A549 (cell line): ENCODE measurements at regions not wholly inside any gene's neighbourhood (a gene's known extent, or its start where the extent isn't known, plus 50 kb on each side); places are given as distances from the start of the nearest gene placed in this dataset.

ENCODE experiments used
- ATAC-seq, 2 experiments: fragments of 200-7000 bp in 1 of 2; fragments of >200 bp in 1 of 2; cut with Nextera tagmentation in 1 of 2; cut with Tn5 transposase in 1 of 2; 3 replicates each; pipeline versions ENCODE4 v1.8.0 to v1.9.1; 2018 to 2020; ENCODE audit warnings: mild to moderate bottlenecking in 1 of 2, moderate library complexity in 1 of 2
- CTCF ChIA-PET: fragments of 300-600 bp; sonication (Branson Sonifier 250); formaldehyde crosslinking; extraction: SDS; loops from one replicate; lab custom pipeline; 2021; ENCODE audit warnings: antibody characterized with exemption, inconsistent platforms; lab: Yijun Ruan, JAX
- POLR2A ChIA-PET: fragments of 350-600 bp; formaldehyde crosslinking; extraction: SDS; loops from one replicate; lab custom pipeline; 2021; ENCODE audit warnings: antibody characterized with exemption, inconsistent platforms; lab: Yijun Ruan, JAX
- DNase-seq, 2 experiments: peaks; one replicate each; pipeline versions ENCODE4 v3.0.0 to v3.0.0-alpha.2; 2011 to 2016; ENCODE audit warnings: low read depth in 1 of 2, low spot score in 1 of 2
- FAIRE-seq: peaks from 2 replicates; lab custom pipeline; 2011; peaks lifted over from hg19 to GRCh38; lab: Jason Lieb, UNC
- H3K27ac ChIP-seq, 2 experiments: fragments of >200 bp; sonication (Bioruptor Twin); formaldehyde crosslinking; 3 replicates each; pipeline ENCODE4 v1.5.1; 2016 to 2017
- H3K4me1 ChIP-seq: fragments of >200 bp; sonication (Bioruptor Twin); formaldehyde crosslinking; 3 replicates; pipeline ENCODE4 v1.6.1; 2016
- H3K4me2 ChIP-seq: fragments of >200 bp; sonication (Bioruptor Twin); formaldehyde crosslinking; 3 replicates; pipeline ENCODE4 v1.6.1; 2016
- H3K4me3 ChIP-seq: fragments of >200 bp; sonication (Bioruptor Twin); formaldehyde crosslinking; 3 replicates; pipeline ENCODE4 v1.5.1; 2016
- H3K9me3 ChIP-seq: fragments of >200 bp; sonication (Bioruptor Twin); formaldehyde crosslinking; 3 replicates; pipeline ENCODE4 v1.6.1; 2016
- BCL3 ChIP-seq: fragments of >200 bp; sonication (Bioruptor Twin); formaldehyde crosslinking; IDR thresholded peaks from 3 replicates; pipeline ENCODE4 v1.6.1; 2016
- CBX2 ChIP-seq: fragments of 200-600 bp; sonication (generic); IDR thresholded peaks from 2 replicates; pipeline ENCODE4 v1.6.1; 2016; ENCODE audit warnings: low read depth, mild to moderate bottlenecking, borderline replicate concordance
- CHD2 ChIP-seq: fragments of 150-350 bp; IDR thresholded peaks from 2 replicates; pipeline ENCODE4 v1.6.1; 2014; ENCODE audit warnings: low read length; ENCODE audit not compliant: partially characterized antibody
- E2F6 ChIP-seq: IDR thresholded peaks from 2 replicates; pipeline ENCODE4 v1.6.1; 2012; ENCODE audit warnings: low read depth, borderline replicate concordance
- EHMT2 ChIP-seq: fragments of 200-600 bp; sonication (generic); IDR thresholded peaks from 2 replicates; pipeline ENCODE4 v1.6.1; 2016; ENCODE audit warnings: antibody characterized with exemption, low read depth, mild to moderate bottlenecking, moderate library complexity
- FOSL2 ChIP-seq, 2 experiments: fragments of 450-650 bp in 1 of 2; fragments of >200 bp in 1 of 2; sonication (Bioruptor Twin) in 1 of 2; formaldehyde crosslinking; IDR thresholded peaks; 2 replicates each; pipeline versions ENCODE4 v1.5.0 to v1.6.1; 2016 to 2020; ENCODE audit warnings: mild to moderate bottlenecking in 1 of 2, moderate library complexity in 1 of 2
- FOXS1 ChIP-seq: fragments of 250-450 bp; sonication (Bioruptor Pico); IDR thresholded peaks from 2 replicates; pipeline ENCODE4 v1.5.0; 2020; ENCODE audit warnings: mild to moderate bottlenecking, moderate library complexity
- GATA3 ChIP-seq: IDR thresholded peaks from 2 replicates; pipeline ENCODE4 v1.6.1; 2012; ENCODE audit warnings: borderline replicate concordance
- HES2 ChIP-seq: fragments of >200 bp; sonication (Bioruptor Twin); formaldehyde crosslinking; IDR thresholded peaks from 2 replicates; pipeline ENCODE4 v1.6.1; 2016
- HOXA7 ChIP-seq: fragments of 250-450 bp; sonication (Bioruptor Pico); IDR thresholded peaks from 2 replicates; pipeline ENCODE4 v1.5.0; 2020; ENCODE audit warnings: mild to moderate bottlenecking, moderate library complexity
- HOXB13 ChIP-seq: fragments of 250-450 bp; sonication (Bioruptor Pico); IDR thresholded peaks from 2 replicates; pipeline ENCODE4 v1.5.0; 2020; ENCODE audit warnings: low read depth, mild to moderate bottlenecking, moderate library complexity
- HOXB5 ChIP-seq: fragments of 250-450 bp; sonication (Bioruptor Pico); IDR thresholded peaks from 2 replicates; pipeline ENCODE4 v1.5.0; 2020; ENCODE audit warnings: mild to moderate bottlenecking, moderate library complexity
- KDM1A ChIP-seq: fragments of 200-600 bp; sonication (generic); IDR thresholded peaks from 2 replicates; pipeline ENCODE4 v1.6.1; 2016; ENCODE audit warnings: low read depth, mild to moderate bottlenecking
- MAFK ChIP-seq: fragments of 450-650 bp; IDR thresholded peaks from 2 replicates; pipeline ENCODE4 v1.6.1; 2014; ENCODE audit not compliant: partially characterized antibody
- NFE2L2 ChIP-seq: fragments of 150-350 bp; conservative IDR thresholded peaks from 2 replicates; pipeline ENCODE4 v1.6.1; 2014; ENCODE audit warnings: low read length
- NPAS2 ChIP-seq: fragments of 250-450 bp; sonication (Bioruptor Pico); IDR thresholded peaks from 2 replicates; pipeline ENCODE4 v1.8.0; 2022; ENCODE audit warnings: mild to moderate bottlenecking, moderate library complexity, borderline replicate concordance
- NR3C1 ChIP-seq: fragments of >200 bp; sonication (Bioruptor Twin); formaldehyde crosslinking; IDR thresholded peaks from 3 replicates; pipeline ENCODE4 v1.6.1; 2017
- PBX3 ChIP-seq: IDR thresholded peaks from 2 replicates; pipeline ENCODE4 v1.6.1; 2012
- PHF8 ChIP-seq: fragments of 200-600 bp; sonication (generic); IDR thresholded peaks from 2 replicates; pipeline ENCODE4 v1.6.1; 2016; ENCODE audit warnings: low read depth, mild to moderate bottlenecking, antibody characterized with exemption, moderate library complexity, borderline replicate concordance
- POLR2AphosphoS2 ChIP-seq: conservative IDR thresholded peaks from 2 replicates; pipeline ENCODE4 v1.6.1; 2012; ENCODE audit warnings: low read length, improper control_type of control experiment, inconsistent platforms
- RAD21 ChIP-seq, 2 experiments: fragments of >200 bp in 1 of 2; sonication (Bioruptor Twin) in 1 of 2; formaldehyde crosslinking in 1 of 2; IDR thresholded peaks in 1 of 2; conservative IDR thresholded peaks in 1 of 2; 2 replicates in 1 of 2; 3 replicates in 1 of 2; pipeline ENCODE4 v1.6.1; 2012 to 2018; ENCODE audit warnings: inconsistent platforms in 1 of 2
- RARB ChIP-seq: fragments of 250-450 bp; sonication (Bioruptor Pico); IDR thresholded peaks from 2 replicates; pipeline ENCODE4 v1.8.0; 2021; ENCODE audit warnings: mild to moderate bottlenecking, moderate library complexity
- RCOR1 ChIP-seq: fragments of 150-350 bp; IDR thresholded peaks from 2 replicates; pipeline ENCODE4 v1.6.1; 2014; ENCODE audit warnings: antibody characterized with exemption, low read length, low read depth
- REST ChIP-seq: fragments of 200-600 bp; sonication (generic); IDR thresholded peaks from 2 replicates; pipeline ENCODE4 v1.6.1; 2016; ENCODE audit warnings: antibody characterized with exemption, mild to moderate bottlenecking, moderate library complexity
- RFX5 ChIP-seq: fragments of 450-650 bp; IDR thresholded peaks from 2 replicates; pipeline ENCODE4 v1.7.1; 2014; ENCODE audit warnings: antibody characterized with exemption, mild to moderate bottlenecking, moderate library complexity
- SMC3 ChIP-seq: fragments of >200 bp; sonication (Bioruptor Twin); formaldehyde crosslinking; IDR thresholded peaks from 3 replicates; pipeline ENCODE4 v1.6.1; 2018; ENCODE audit warnings: inconsistent platforms
- SREBF2 ChIP-seq: fragments of 450-650 bp; IDR thresholded peaks from 2 replicates; pipeline ENCODE4 v1.6.1; 2014; ENCODE audit warnings: mild to moderate bottlenecking, moderate library complexity
- USF2 ChIP-seq: fragments of 450-650 bp; IDR thresholded peaks from 2 replicates; pipeline ENCODE4 v1.6.1; 2014; ENCODE audit warnings: antibody characterized with exemption
- ZFP36 ChIP-seq: fragments of 450-650 bp; IDR thresholded peaks from 2 replicates; pipeline ENCODE4 v1.6.1; 2014; ENCODE audit warnings: borderline replicate concordance; ENCODE audit not compliant: partially characterized antibody
- WGBS: methylation state at CpG from one replicate; pipeline ENCODE4 v1.1.6; 2017; ENCODE audit errors: missing lambda C conversion rate; 5-methylcytosine and 5-hydroxymethylcytosine counted together

- 75% methylated on average over 7 of the region's 10 CpGs for WGBS
- TF ChIP-seq HOXA7 (no peak), USF2 (no peak), RCOR1 (no peak), GATA3 (no peak), POLR2AphosphoS2 (no peak), KDM1A (no peak), HOXB13 (CRISPR knock-in tag) (no peak), CHD2 (no peak), HOXB5 (CRISPR knock-in tag) (no peak), ZFP36 (no peak), RARB (CRISPR knock-in tag) (no peak), NPAS2 (no peak)
- DNase-seq (no peak), FAIRE-seq (no peak), ATAC-seq (no peak)
- ChIA-PET CTCF (no interaction called here), POLR2A (no interaction called here)
- Histone ChIP-seq H3K9me3 (no peaks in the 10 kb centered on the region), H3K4me3 (no peak overlapping the region), H3K4me1 (peaks cover 14% of the 10 kb centered on the region), H3K4me2 (no peak overlapping the region), H3K27ac (no peak overlapping the region)
Observed at GRCh38 chr18:62442391-62442790, 80.4 kb upstream of the ZCCHC2 start.

- ChIA-PET CTCF (interaction anchor here (1.0 kb wide), 1 partner anchor 20 kb away, joined by 3 read pairs; no protein-coding TSS in a partner anchor), POLR2A (no interaction called here)
- no peak overlapping the region for H3K4me3 ChIP-seq
- DNase-seq (no peak), ATAC-seq (no peak), FAIRE-seq (no peak)
- WGBS: 63% methylated on average over 4 of the region's 4 CpGs
- no peak overlapping the region for H3K4me2 ChIP-seq
- H3K9me3 ChIP-seq: 0 out of 3 replicates have a peak, but pooled peaks cover 3% of the 10 kb centered on the region
- H3K4me1 ChIP-seq: peaks cover 5% of the 10 kb centered on the region
- TF ChIP-seq RAD21 (conservative IDR thresholded peaks at IDR 0.05 in 1 of 2, IDR thresholded peaks at IDR 0.05 in 1 of 2) (no peak), PHF8 (no peak), CBX2 (no peak), FOXS1 (CRISPR knock-in tag) (no peak), NR3C1 (no peak), SREBF2 (no peak), E2F6 (no peak), RFX5 (no peak), SMC3 (no peak), REST (no peak), MAFK (no peak), USF2 (no peak), FOSL2 (IDR thresholded peaks at IDR 0.05) (no peak), FOSL2 (CRISPR knock-in tag; IDR thresholded peaks at IDR 0.05) (no peak), HES2 (no peak), PBX3 (no peak), BCL3 (no peak), EHMT2 (no peak), NFE2L2 (no peak)
- no peak overlapping the region for H3K27ac ChIP-seq
Observed at GRCh38 chr18:62445386-62445917, 77.4 kb upstream of the ZCCHC2 start.
